ENCODE measurements at regions not wholly inside any gene's neighbourhood (a gene's known extent, or its start where the extent isn't known, plus 50 kb on each side); places are given as distances from the start of the nearest gene placed in this dataset.

DNA sequence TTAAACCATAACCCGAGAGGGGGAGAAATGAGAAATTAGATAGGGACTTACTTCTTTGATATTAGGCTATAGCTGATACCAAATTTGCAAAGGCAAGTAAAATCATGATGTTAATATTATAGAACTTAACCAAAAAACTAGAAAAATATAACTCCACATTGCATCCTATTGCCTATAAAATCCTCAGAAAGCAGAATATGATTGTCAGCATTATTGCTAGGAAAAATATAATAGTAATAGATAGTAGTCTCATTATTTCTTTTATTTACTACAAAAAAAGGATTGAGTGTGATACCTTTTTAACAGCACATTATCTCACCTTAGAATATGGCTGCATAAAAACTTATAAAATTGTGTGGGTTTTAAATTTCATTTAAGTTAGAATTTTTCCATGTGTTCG lies 206.5 kb upstream of the CDIN1 start:
- in situ Hi-C loops (cut with MboI; ENCODE audit: low sequenced_read_pairs) (no loop called here), intact Hi-C loops (cut with micrococcal nuclease) (no loop called here), dilution Hi-C loops (cut with HindIII; ENCODE audit: low sequenced_read_pairs, unreplicated experiment) (no loop called here)
- Histone ChIP-seq H3K4me1 (ENCODE audit: control insufficient read depth, insufficient read depth, low read length) (peaks cover 3% of the 10 kb centered on the region; the same call in 1 of the 2 replicates), H2BK15ac (ENCODE audit: low read depth, low read length) (no peak overlapping the region), H2BK120ac (ENCODE audit: low read depth, low read length) (no peak overlapping the region), H3K4me3 (ENCODE audit: insufficient read depth, low read depth, low read length) (no peak overlapping the region), H3K4ac (ENCODE audit: low read depth, low read length) (no peak overlapping the region), H3K27me3 (ENCODE audit: control insufficient read depth, insufficient read depth, low read length) (no peaks in the 10 kb centered on the region), H4K8ac (ENCODE audit: low read depth in 2 of 2, low read length in 2 of 2) (no peak overlapping the region), H3K9me3 (ENCODE audit: control insufficient read depth, insufficient read depth, low read length) (no peaks in the 10 kb centered on the region), H2BK20ac (ENCODE audit: low read depth, low read length) (no peak overlapping the region), H3K23ac (ENCODE audit: low read depth, low read length) (no peak overlapping the region), H3K9me1 (ENCODE audit: insufficient read depth, low read length) (no peaks in the 10 kb centered on the region), H4K5ac (ENCODE audit: low read depth, low read length) (no peak overlapping the region), H3K9ac (ENCODE audit: low read depth, low read length) (no peak overlapping the region), H2AK9ac (replicated peaks; ENCODE audit: low read depth, low read length, poor library complexity) (no peak overlapping the region), H3K4me2 (ENCODE audit: low read depth, low read length) (no peak overlapping the region), H3K79me1 (ENCODE audit: low read depth in 1 of 2, low read length in 2 of 2) (no peaks in the 10 kb centered on the region), H2BK5ac (ENCODE audit: low read depth, low read length, poor library complexity, severe bottlenecking) (no peak overlapping the region), H2AFZ (replicated peaks; ENCODE audit: low read length, poor library complexity) (no peak overlapping the region), H3K14ac (replicated peaks; ENCODE audit: low read depth, low read length) (no peak overlapping the region), H3K36me3 (ENCODE audit: control insufficient read depth, insufficient read depth, low read length) (no peaks in the 10 kb centered on the region), H3K27ac (ENCODE audit: insufficient read depth, low read length) (no peak overlapping the region), H4K91ac (ENCODE audit: insufficient read depth, low read depth, low read length) (no peak overlapping the region), H3K18ac (ENCODE audit: low read depth, low read length) (no peak overlapping the region), H3K56ac (ENCODE audit: extremely low read depth, insufficient read depth, low read length) (no peak overlapping the region), H4K20me1 (ENCODE audit: insufficient read depth, low read length) (no peaks in the 10 kb centered on the region), H2AK5ac (ENCODE audit: low read depth, low read length) (no peak overlapping the region)
- ATAC-seq (ENCODE audit: low read depth) (no peak), DNase-seq (no peak)
- no CpG with 5 or more reads among the region's 2 CpGs for WGBS, 2 experiments (ENCODE audit: extremely low coverage in 2 of 2, insufficient read length in 1 of 2)
- ChIA-PET CTCF (no interaction called here), POLR2A (ENCODE audit: unreplicated experiment) (no interaction called here)
- no peak for TF ChIP-seq RAD21 (IDR thresholded peaks at IDR 0.05; ENCODE audit: low read length)
- TF ChIP-seq, protein P1, sequence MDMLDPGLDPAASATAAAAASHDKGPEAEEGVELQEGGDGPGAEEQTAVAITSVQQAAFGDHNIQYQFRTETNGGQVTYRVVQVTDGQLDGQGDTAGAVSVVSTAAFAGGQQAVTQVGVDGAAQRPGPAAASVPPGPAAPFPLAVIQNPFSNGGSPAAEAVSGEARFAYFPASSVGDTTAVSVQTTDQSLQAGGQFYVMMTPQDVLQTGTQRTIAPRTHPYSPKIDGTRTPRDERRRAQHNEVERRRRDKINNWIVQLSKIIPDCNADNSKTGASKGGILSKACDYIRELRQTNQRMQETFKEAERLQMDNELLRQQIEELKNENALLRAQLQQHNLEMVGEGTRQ (IDR thresholded peaks at IDR 0.05; ENCODE audit: low read depth, low read length), result no peak
- TF ChIP-seq RFX5 (IDR thresholded peaks at IDR 0.05; ENCODE audit: low read depth, low read length), result no peak
- TF ChIP-seq, protein P2, sequence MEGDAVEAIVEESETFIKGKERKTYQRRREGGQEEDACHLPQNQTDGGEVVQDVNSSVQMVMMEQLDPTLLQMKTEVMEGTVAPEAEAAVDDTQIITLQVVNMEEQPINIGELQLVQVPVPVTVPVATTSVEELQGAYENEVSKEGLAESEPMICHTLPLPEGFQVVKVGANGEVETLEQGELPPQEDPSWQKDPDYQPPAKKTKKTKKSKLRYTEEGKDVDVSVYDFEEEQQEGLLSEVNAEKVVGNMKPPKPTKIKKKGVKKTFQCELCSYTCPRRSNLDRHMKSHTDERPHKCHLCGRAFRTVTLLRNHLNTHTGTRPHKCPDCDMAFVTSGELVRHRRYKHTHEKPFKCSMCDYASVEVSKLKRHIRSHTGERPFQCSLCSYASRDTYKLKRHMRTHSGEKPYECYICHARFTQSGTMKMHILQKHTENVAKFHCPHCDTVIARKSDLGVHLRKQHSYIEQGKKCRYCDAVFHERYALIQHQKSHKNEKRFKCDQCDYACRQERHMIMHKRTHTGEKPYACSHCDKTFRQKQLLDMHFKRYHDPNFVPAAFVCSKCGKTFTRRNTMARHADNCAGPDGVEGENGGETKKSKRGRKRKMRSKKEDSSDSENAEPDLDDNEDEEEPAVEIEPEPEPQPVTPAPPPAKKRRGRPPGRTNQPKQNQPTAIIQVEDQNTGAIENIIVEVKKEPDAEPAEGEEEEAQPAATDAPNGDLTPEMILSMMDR (conservative IDR thresholded peaks at IDR 0.05; ENCODE audit: low read depth, low read length), result no peak
- no peak for TF ChIP-seq MAFK (IDR thresholded peaks at IDR 0.05; ENCODE audit: low read depth, low read length)
- no peak for TF ChIP-seq MAZ (IDR thresholded peaks at IDR 0.05; ENCODE audit: borderline replicate concordance, low read depth, low read length)
- no peak for TF ChIP-seq CEBPB (IDR thresholded peaks at IDR 0.05; ENCODE audit: low read depth, low read length)
- no peak for TF ChIP-seq MXI1 (IDR thresholded peaks at IDR 0.05; ENCODE audit: borderline replicate concordance, low read depth, low read length)
- TF ChIP-seq, protein P3, sequence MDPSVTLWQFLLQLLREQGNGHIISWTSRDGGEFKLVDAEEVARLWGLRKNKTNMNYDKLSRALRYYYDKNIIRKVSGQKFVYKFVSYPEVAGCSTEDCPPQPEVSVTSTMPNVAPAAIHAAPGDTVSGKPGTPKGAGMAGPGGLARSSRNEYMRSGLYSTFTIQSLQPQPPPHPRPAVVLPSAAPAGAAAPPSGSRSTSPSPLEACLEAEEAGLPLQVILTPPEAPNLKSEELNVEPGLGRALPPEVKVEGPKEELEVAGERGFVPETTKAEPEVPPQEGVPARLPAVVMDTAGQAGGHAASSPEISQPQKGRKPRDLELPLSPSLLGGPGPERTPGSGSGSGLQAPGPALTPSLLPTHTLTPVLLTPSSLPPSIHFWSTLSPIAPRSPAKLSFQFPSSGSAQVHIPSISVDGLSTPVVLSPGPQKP (IDR thresholded peaks at IDR 0.05; ENCODE audit: borderline replicate concordance, low read depth, low read length), result no peak
- no peak for TF ChIP-seq CHD1 (IDR thresholded peaks at IDR 0.05; ENCODE audit: low read depth, low read length)
- TF ChIP-seq SMC3 (IDR thresholded peaks at IDR 0.05; ENCODE audit: low read depth, low read length), result no peak
- no peak for TF ChIP-seq RCOR1 (IDR thresholded peaks at IDR 0.05; ENCODE audit: insufficient replicate concordance, low read length)
- no peak for TF ChIP-seq POLR2A (IDR thresholded peaks at IDR 0.05; ENCODE audit: low read depth, low read length)
- no peak for TF ChIP-seq FOS (IDR thresholded peaks at IDR 0.05; ENCODE audit: low read depth, low read length)
- no peak for TF ChIP-seq NFE2L2 (IDR thresholded peaks at IDR 0.05; ENCODE audit: low read depth, low read length)
- no peak for TF ChIP-seq BHLHE40 (IDR thresholded peaks at IDR 0.05; ENCODE audit: low read depth, low read length)
- BruUV-seq (replicated peaks), result no TSS peak

Measured in IMR-90 (cell line).